GM23248 (cell line): ENCODE measurements at regions not wholly inside any gene's neighbourhood (a gene's known extent, or its start where the extent isn't known, plus 50 kb on each side); places are given as distances from the start of the nearest gene placed in this dataset.

Experiments used
- DNase-seq: peaks from one replicate; pipeline ENCODE4 v3.0.0-alpha.2; 2015
- H2AFZ ChIP-seq: fragments of 200-600 bp; sonication (generic); 2 replicates; pipeline ENCODE4 v1.6.1; 2016; ENCODE audit warnings: antibody characterized with exemption
- H3F3A ChIP-seq: fragments of 200-600 bp; sonication (generic); 2 replicates; pipeline ENCODE4 v1.6.1; 2016; ENCODE audit warnings: mild to moderate bottlenecking, antibody characterized with exemption, mixed run types; ENCODE audit not compliant: insufficient read depth
- H3K27ac ChIP-seq: fragments of 200-600 bp; sonication (generic); 2 replicates; pipeline ENCODE4 v1.5.1; 2016; ENCODE audit warnings: mild to moderate bottlenecking
- H3K27me3 ChIP-seq: fragments of 200-600 bp; sonication (generic); replicated peaks from 2 replicates; pipeline ENCODE4 v1.6.1; 2016; ENCODE audit warnings: mild to moderate bottlenecking; ENCODE audit not compliant: insufficient read depth
- H3K36me3 ChIP-seq: fragments of 200-600 bp; sonication (generic); 2 replicates; pipeline ENCODE4 v1.6.1; 2016; ENCODE audit warnings: low read depth, mild to moderate bottlenecking
- H3K4me1 ChIP-seq: fragments of 200-600 bp; sonication (generic); 2 replicates; pipeline ENCODE4 v1.6.1; 2016; ENCODE audit warnings: mild to moderate bottlenecking; ENCODE audit not compliant: insufficient read depth
- H3K4me2 ChIP-seq: fragments of 200-600 bp; sonication (generic); one replicate; pipeline ENCODE4 v1.6.1; 2016; ENCODE audit warnings: mild to moderate bottlenecking; ENCODE audit not compliant: unreplicated experiment
- H3K4me3 ChIP-seq: fragments of 200-600 bp; sonication (generic); 2 replicates; pipeline ENCODE4 v1.5.1; 2016; ENCODE audit warnings: mild to moderate bottlenecking
- H3K79me2 ChIP-seq: fragments of 200-600 bp; sonication (generic); 2 replicates; pipeline ENCODE4 v1.6.1; 2016; ENCODE audit warnings: mild to moderate bottlenecking; ENCODE audit not compliant: insufficient read depth
- H3K9ac ChIP-seq: fragments of 200-600 bp; sonication (generic); 2 replicates; pipeline ENCODE4 v1.6.1; 2016; ENCODE audit warnings: mild to moderate bottlenecking
- H3K9me2 ChIP-seq: fragments of 200-600 bp; sonication (generic); 2 replicates; pipeline ENCODE4 v1.6.1; 2016; ENCODE audit warnings: mixed run types, mild to moderate bottlenecking, moderate library complexity; ENCODE audit not compliant: insufficient read depth
- H3K9me3 ChIP-seq: fragments of 200-600 bp; sonication (generic); one replicate; pipeline ENCODE4 v1.6.1; 2017; ENCODE audit warnings: low read depth
- H4K20me1 ChIP-seq: fragments of 200-600 bp; sonication (generic); 2 replicates; pipeline ENCODE4 v1.6.0; 2016; ENCODE audit not compliant: insufficient read depth
- EZH2 ChIP-seq: fragments of 200-600 bp; sonication (generic); IDR thresholded peaks from 2 replicates; pipeline ENCODE4 v1.6.1; 2018; ENCODE audit warnings: antibody characterized with exemption, mild to moderate bottlenecking; ENCODE audit not compliant: insufficient read depth, poor library complexity, severe bottlenecking
- EZH2phosphoT487 ChIP-seq: fragments of 200-600 bp; sonication (generic); IDR thresholded peaks from 2 replicates; pipeline ENCODE4 v1.6.1; 2018; ENCODE audit warnings: antibody characterized with exemption, moderate library complexity, mild to moderate bottlenecking, low read depth; ENCODE audit not compliant: insufficient read depth
- WGBS, 2 experiments: methylation state at CpG; one replicate each; pipeline ENCODE4 v1.1.6; 2015 to 2017; ENCODE audit warnings: low lambda C conversion rate in 2 of 2, low coverage in 1 of 2; ENCODE audit errors: missing lambda C conversion rate in 2 of 2; 5-methylcytosine and 5-hydroxymethylcytosine counted together
- in situ Hi-C: fragments of 300-500 bp; cut with MboI; formaldehyde crosslinking; loops from 2 replicates; pipeline ENCODE4 v1.15.0; 2020

- in situ Hi-C loops = no loop called here
- Histone ChIP-seq H3K4me1 (no peaks in the 10 kb centered on the region), H3K27me3 (no peaks in the 10 kb centered on the region), H3F3A (no peaks in the 10 kb centered on the region), H3K9me3 (no peaks in the 10 kb centered on the region), H3K9me2 (no peaks in the 10 kb centered on the region), H2AFZ (no peak overlapping the region), H4K20me1 (no peaks in the 10 kb centered on the region), H3K4me3 (no peak overlapping the region), H3K4me2 (no peak overlapping the region), H3K79me2 (no peaks in the 10 kb centered on the region), H3K27ac (no peak overlapping the region), H3K9ac (no peak overlapping the region), H3K36me3 (no peaks in the 10 kb centered on the region)
- no peak for DNase-seq
- WGBS, 2 experiments = 0 to 17% methylated on average over 1 of the region's 1 CpG
- TF ChIP-seq EZH2 = no peak
Measured at GRCh38 chr18:37965572-37965970, 400.0 kb upstream of the CELF4 start.

- H3K27ac ChIP-seq = no peak overlapping the region
- H3K79me2 ChIP-seq = no peaks in the 10 kb centered on the region
- no peak overlapping the region for H2AFZ ChIP-seq
- H3K9me3 ChIP-seq = no peaks in the 10 kb centered on the region
- H3K36me3 ChIP-seq = no peaks in the 10 kb centered on the region
- in situ Hi-C loops = no loop called here
- 3 to 12% methylated on average over 2 of the region's 2 CpGs for WGBS, 2 experiments
- no peaks in the 10 kb centered on the region for H3K9me2 ChIP-seq
- DNase-seq = no peak
- H4K20me1 ChIP-seq = no peaks in the 10 kb centered on the region
- no peak overlapping the region for H3K4me3 ChIP-seq
- no peak overlapping the region for H3K9ac ChIP-seq
- no peaks in the 10 kb centered on the region for H3F3A ChIP-seq
- H3K4me1 ChIP-seq = no peaks in the 10 kb centered on the region
- H3K27me3 ChIP-seq = no peaks in the 10 kb centered on the region
- H3K4me2 ChIP-seq = no peak overlapping the region
- TF ChIP-seq EZH2phosphoT487 = no peak
- TF ChIP-seq EZH2 = no peak
Measured at GRCh38 chr18:37964885-37965571, 399.4 kb upstream of the CELF4 start.

GRCh38 chr18:37963837-37964236, 398.2 kb upstream of the CELF4 start:
- Histone ChIP-seq H3K4me1 (no peaks in the 10 kb centered on the region), H3K4me3 (no peak overlapping the region), H3K4me2 (no peak overlapping the region), H3K27me3 (no peaks in the 10 kb centered on the region), H3K36me3 (no peaks in the 10 kb centered on the region), H3F3A (no peaks in the 10 kb centered on the region), H2AFZ (no peak overlapping the region), H3K9me2 (no peaks in the 10 kb centered on the region), H3K9me3 (no peaks in the 10 kb centered on the region), H4K20me1 (no peaks in the 10 kb centered on the region), H3K27ac (no peak overlapping the region), H3K9ac (no peak overlapping the region), H3K79me2 (no peaks in the 10 kb centered on the region)
- in situ Hi-C loops = no loop called here
- DNase-seq = no peak
- TF ChIP-seq EZH2phosphoT487 (no peak), EZH2 (no peak)
- WGBS, 2 experiments = 10 to 19% methylated on average over 3 of the region's 3 CpGs

- H3K4me1 ChIP-seq = no peaks in the 10 kb centered on the region
- in situ Hi-C loops = no loop called here
- no peak overlapping the region for H2AFZ ChIP-seq
- no peaks in the 10 kb centered on the region for H3F3A ChIP-seq
- no peaks in the 10 kb centered on the region for H3K27me3 ChIP-seq
- no peaks in the 10 kb centered on the region for H3K36me3 ChIP-seq
- no peaks in the 10 kb centered on the region for H3K9me3 ChIP-seq
- DNase-seq = no peak
- WGBS, 2 experiments = 10 to 12% methylated on average over 9 of the region's 9 CpGs
- H3K9ac ChIP-seq = no peak overlapping the region
- no peaks in the 10 kb centered on the region for H4K20me1 ChIP-seq
- no peaks in the 10 kb centered on the region for H3K9me2 ChIP-seq
- no peak overlapping the region for H3K4me2 ChIP-seq
- TF ChIP-seq EZH2 (no peak), EZH2phosphoT487 (no peak)
- no peaks in the 10 kb centered on the region for H3K79me2 ChIP-seq
- H3K27ac ChIP-seq = no peak overlapping the region
- H3K4me3 ChIP-seq = no peak overlapping the region
Measured at GRCh38 chr18:37962316-37962966, 396.8 kb upstream of the CELF4 start.
